ENCODE measurements at regions not wholly inside any gene's neighbourhood (a gene's known extent, or its start where the extent isn't known, plus 50 kb on each side); places are given as distances from the start of the nearest gene placed in this dataset.

DNA sequence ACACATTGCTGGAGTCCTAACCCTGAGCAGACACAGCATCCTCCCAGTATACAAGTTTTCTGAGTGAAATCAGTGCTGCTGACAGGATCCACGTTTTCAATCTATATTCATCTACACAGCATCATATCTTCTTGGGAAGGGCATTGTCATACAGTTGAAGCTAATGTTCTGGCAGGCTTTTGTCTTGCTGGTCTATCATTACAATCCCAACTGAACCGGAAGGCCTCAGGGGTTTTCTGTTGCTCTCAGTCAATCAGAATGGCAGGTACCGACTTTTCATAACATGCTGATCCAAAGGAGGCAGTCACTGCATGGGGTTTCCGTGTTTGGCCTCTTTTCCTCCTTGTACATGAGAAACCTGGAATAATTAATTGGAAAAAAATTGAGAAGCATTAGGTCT, 2118.8 kb upstream of the WWC1 start:
- no peak for DNase-seq (ENCODE audit: low read depth, low spot score)
- H3K4me3 ChIP-seq: no peak overlapping the region
- no peak overlapping the region for H3K27ac ChIP-seq
- no peaks in the 10 kb centered on the region for H3K36me3 ChIP-seq (ENCODE audit: insufficient read depth, low read length)
- no peaks in the 10 kb centered on the region for H3K9me3 ChIP-seq (ENCODE audit: low read depth, low read length)
- H3K9ac ChIP-seq (ENCODE audit: insufficient read length): no peak overlapping the region
- TF ChIP-seq POLR2AphosphoS5 (IDR thresholded peaks at IDR 0.05; ENCODE audit: borderline replicate concordance, low read depth, low read length) (no peak), FOXP2 (optimal IDR thresholded peaks at IDR 0.05; ENCODE audit: control extremely low read depth, extremely low read length, insufficient read depth) (no peak), EZH2 (IDR thresholded peaks at IDR 0.05) (no peak)

DNA sequence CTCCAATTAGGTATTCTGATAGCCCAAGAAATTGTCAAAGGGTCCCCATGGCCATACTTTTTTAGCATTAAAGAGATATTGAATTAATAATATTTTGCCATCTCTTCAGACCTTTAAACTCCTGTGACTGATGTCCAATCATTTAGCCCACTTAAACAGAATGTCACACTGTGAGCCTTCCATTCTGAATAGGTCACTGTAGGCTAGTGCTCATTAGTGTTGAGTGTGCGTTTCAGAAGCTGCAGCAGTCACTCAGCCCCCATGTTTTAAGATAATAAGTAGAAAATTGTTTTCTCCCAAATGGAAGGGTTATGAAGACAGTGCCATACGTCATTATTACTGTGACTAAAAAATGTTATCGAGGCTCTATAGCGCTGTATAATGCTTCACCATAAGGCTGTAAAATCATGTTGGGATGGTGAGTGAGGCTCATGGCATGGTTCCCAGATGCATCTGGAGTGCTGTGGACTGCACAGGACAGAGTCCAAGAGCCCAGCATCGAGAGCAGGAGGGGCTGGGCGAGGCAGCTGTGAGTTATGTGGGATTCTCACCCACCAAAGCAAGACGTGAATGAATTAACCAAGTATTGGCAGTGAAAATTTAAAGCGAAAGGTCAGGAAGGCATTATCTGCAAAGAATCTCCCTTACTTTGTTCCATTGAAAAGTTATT, 2112.9 kb upstream of the WWC1 start:
- no peak overlapping the region for H3K4me3 ChIP-seq
- no peak for DNase-seq (ENCODE audit: low read depth, low spot score)
- no peaks in the 10 kb centered on the region for H3K36me3 ChIP-seq (ENCODE audit: insufficient read depth, low read length)
- H3K9ac ChIP-seq (ENCODE audit: insufficient read length): no peak overlapping the region
- TF ChIP-seq EZH2 (IDR thresholded peaks at IDR 0.05): no peak
- TF ChIP-seq FOXP2 (optimal IDR thresholded peaks at IDR 0.05; ENCODE audit: control extremely low read depth, extremely low read length, insufficient read depth): no peak
- no peak for TF ChIP-seq POLR2AphosphoS5 (IDR thresholded peaks at IDR 0.05; ENCODE audit: borderline replicate concordance, low read depth, low read length)
- H3K27ac ChIP-seq: no peak overlapping the region
- H3K9me3 ChIP-seq (ENCODE audit: low read depth, low read length): no peaks in the 10 kb centered on the region

DNA sequence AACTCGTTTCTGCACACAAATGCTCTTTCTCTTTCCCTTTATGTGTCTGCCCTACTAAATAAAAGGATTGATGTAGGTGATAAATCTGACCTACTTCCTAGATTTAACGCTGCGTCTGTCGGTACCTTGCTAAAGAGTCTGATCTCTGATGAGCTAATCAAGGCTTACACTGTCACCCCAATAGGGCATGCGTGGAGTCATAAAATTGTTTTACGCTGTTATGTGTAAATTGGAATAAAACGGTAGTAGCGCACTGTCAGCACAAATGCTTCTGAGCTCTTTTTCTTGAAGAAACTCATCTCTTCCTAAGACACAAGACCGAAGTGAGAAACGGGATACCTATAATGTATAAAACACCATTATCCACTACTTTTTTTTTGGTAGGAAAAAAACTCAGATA, 2106.3 kb upstream of the WWC1 start:
- Histone ChIP-seq H3K36me3 (ENCODE audit: insufficient read depth, low read length) (no peaks in the 10 kb centered on the region), H3K4me3 (no peak overlapping the region), H3K27ac (no peak overlapping the region), H3K9me3 (ENCODE audit: low read depth, low read length) (no peaks in the 10 kb centered on the region), H3K9ac (ENCODE audit: insufficient read length) (no peak overlapping the region)
- DNase-seq (ENCODE audit: low read depth, low spot score): no peak
- TF ChIP-seq EZH2 (IDR thresholded peaks at IDR 0.05) (no peak), FOXP2 (optimal IDR thresholded peaks at IDR 0.05; ENCODE audit: control extremely low read depth, extremely low read length, insufficient read depth) (no peak), POLR2AphosphoS5 (IDR thresholded peaks at IDR 0.05; ENCODE audit: borderline replicate concordance, low read depth, low read length) (no peak)

DNA sequence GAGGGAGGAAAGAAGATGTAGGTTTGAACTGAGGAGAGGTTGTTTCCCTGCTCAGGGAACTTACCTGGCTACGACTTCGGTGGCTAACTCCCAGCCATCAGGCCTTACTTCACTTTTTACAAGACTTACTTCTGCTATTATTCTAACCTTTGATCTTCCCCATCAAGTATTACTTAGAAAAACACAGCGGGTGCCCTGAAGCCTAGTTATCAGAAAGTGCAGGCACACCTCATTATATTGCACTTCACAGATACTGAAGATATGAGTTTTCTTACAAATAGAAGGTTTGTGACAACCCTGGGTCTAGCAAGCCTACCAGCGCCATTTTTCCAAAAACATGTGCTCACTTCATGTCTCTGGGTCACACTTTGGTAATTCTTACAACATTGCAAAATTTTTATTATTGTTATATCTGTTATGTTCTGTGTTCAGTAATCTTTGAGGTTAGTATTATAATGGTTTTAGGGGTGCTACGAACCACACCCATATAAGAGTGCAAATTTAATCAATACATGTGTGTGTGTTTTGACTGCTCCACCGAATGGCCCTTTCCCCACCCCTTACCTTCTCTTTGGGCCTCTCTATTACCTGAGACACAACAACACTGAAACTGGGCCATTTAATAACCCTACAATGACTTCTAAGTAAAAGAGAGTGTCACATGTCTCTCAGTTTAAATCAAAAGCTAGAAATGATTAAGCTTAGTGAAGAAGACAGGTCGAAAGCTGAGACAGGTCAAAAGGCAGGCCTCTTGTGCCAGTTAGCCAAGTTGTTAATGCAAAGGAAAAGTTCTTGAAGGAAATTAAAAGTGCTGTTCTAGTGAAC, 2102.7 kb upstream of the WWC1 start:
- H3K4me3 ChIP-seq: no peak overlapping the region
- DNase-seq (ENCODE audit: low read depth, low spot score): no peak
- no peaks in the 10 kb centered on the region for H3K9me3 ChIP-seq (ENCODE audit: low read depth, low read length)
- TF ChIP-seq EZH2 (IDR thresholded peaks at IDR 0.05) (no peak), FOXP2 (optimal IDR thresholded peaks at IDR 0.05; ENCODE audit: control extremely low read depth, extremely low read length, insufficient read depth) (no peak), POLR2AphosphoS5 (IDR thresholded peaks at IDR 0.05; ENCODE audit: borderline replicate concordance, low read depth, low read length) (no peak)
- no peak overlapping the region for H3K27ac ChIP-seq
- H3K36me3 ChIP-seq (ENCODE audit: insufficient read depth, low read length): no peaks in the 10 kb centered on the region
- no peak overlapping the region for H3K9ac ChIP-seq (ENCODE audit: insufficient read length)

DNA sequence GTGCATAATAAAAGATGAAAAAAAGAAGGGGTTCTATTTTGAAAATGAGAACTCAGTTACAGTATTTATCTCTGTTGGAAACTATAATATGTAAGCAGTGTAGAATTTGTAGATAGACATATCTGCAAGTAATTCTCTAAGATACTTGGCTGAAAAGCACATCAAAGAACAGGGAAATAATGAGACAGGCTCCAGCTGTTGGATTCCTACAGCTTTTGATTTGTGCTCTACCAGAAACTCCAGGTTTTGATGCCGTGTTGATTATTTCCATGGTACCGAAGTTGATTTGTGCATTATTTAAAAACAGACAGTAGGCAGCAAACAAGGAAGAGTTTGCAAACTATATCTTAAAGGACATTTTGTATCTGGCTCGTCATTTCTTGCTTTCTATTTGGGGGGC, 2098.7 kb upstream of the WWC1 start:
- no peak for TF ChIP-seq EZH2 (IDR thresholded peaks at IDR 0.05)
- TF ChIP-seq FOXP2 (optimal IDR thresholded peaks at IDR 0.05; ENCODE audit: control extremely low read depth, extremely low read length, insufficient read depth): no peak
- TF ChIP-seq POLR2AphosphoS5 (IDR thresholded peaks at IDR 0.05; ENCODE audit: borderline replicate concordance, low read depth, low read length): no peak
- no peaks in the 10 kb centered on the region for H3K9me3 ChIP-seq (ENCODE audit: low read depth, low read length)
- H3K36me3 ChIP-seq (ENCODE audit: insufficient read depth, low read length): no peaks in the 10 kb centered on the region
- no peak for DNase-seq (ENCODE audit: low read depth, low spot score)
- H3K27ac ChIP-seq: no peak overlapping the region
- no peak overlapping the region for H3K4me3 ChIP-seq
- H3K9ac ChIP-seq (ENCODE audit: insufficient read length): no peak overlapping the region

DNA sequence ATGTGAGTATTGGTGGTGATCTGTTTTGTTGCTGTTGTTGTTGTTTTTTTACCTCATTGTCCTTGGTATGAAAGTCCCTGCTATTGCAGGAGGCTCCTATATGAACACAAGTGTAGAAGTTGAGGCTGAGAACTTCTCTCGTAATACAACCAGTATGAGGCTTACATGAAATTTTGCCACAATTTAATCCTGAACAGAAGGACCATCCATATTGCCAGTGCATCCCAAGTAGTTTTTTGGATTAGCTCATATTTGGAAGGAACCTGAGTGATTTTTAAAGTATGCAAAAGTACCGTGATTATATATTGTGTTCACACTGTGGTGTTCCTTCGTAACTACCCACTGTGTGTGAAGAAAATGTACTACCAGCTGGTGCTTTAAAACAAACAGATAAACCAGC, 2095.5 kb upstream of the WWC1 start:
- Histone ChIP-seq H3K27ac (no peak overlapping the region), H3K9ac (ENCODE audit: insufficient read length) (no peak overlapping the region), H3K4me3 (no peak overlapping the region), H3K9me3 (ENCODE audit: low read depth, low read length) (no peaks in the 10 kb centered on the region), H3K36me3 (ENCODE audit: insufficient read depth, low read length) (no peaks in the 10 kb centered on the region)
- no peak for TF ChIP-seq EZH2 (IDR thresholded peaks at IDR 0.05)
- TF ChIP-seq POLR2AphosphoS5 (IDR thresholded peaks at IDR 0.05; ENCODE audit: borderline replicate concordance, low read depth, low read length): no peak
- no peak for TF ChIP-seq FOXP2 (optimal IDR thresholded peaks at IDR 0.05; ENCODE audit: control extremely low read depth, extremely low read length, insufficient read depth)
- DNase-seq (ENCODE audit: low read depth, low spot score): no peak

DNA sequence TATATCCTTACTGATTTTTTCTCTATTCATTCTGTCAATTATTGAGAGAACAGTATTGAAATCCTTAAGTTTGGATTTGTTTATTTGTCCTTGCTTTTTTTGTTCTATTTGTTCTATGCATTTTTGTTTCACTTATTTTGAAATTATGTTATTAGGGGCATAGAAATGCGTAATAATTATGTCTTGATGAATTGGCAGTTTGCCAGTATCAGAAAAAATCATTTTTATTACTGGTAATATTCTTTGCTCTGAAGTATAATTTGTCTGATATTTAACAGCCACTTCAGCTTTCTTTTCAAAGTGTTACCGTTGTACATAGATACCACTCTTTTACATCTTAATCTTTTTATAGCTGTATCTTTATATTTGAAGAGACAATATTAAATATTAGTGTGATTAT, 2090.9 kb upstream of the WWC1 start:
- H3K27ac ChIP-seq: no peak overlapping the region
- H3K36me3 ChIP-seq (ENCODE audit: insufficient read depth, low read length): no peaks in the 10 kb centered on the region
- no peak overlapping the region for H3K4me3 ChIP-seq
- no peak overlapping the region for H3K9ac ChIP-seq (ENCODE audit: insufficient read length)
- DNase-seq (ENCODE audit: low read depth, low spot score): no peak
- no peaks in the 10 kb centered on the region for H3K9me3 ChIP-seq (ENCODE audit: low read depth, low read length)
- TF ChIP-seq FOXP2 (optimal IDR thresholded peaks at IDR 0.05; ENCODE audit: control extremely low read depth, extremely low read length, insufficient read depth): no peak
- no peak for TF ChIP-seq POLR2AphosphoS5 (IDR thresholded peaks at IDR 0.05; ENCODE audit: borderline replicate concordance, low read depth, low read length)
- TF ChIP-seq EZH2 (IDR thresholded peaks at IDR 0.05): no peak

DNA sequence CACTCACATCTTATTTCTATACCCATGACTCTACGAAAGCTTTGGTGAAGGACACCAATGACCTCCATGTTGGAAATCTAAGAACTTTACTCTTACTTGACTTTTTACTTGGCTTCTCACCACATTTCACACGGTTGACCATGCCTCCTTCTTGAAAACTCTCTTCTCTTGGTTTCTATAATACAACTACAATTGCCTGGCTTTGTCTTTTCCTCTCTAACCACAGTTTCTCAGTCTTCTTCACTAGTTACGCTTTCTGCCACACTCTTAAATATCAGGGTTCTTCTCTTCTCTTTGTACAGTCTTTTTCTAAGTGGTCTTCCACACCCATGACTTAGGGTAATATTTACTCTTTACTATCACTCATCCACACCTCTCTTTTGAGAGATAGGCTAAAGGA, 2079.8 kb upstream of the WWC1 start:
- no peak overlapping the region for H3K9ac ChIP-seq (ENCODE audit: insufficient read length)
- H3K36me3 ChIP-seq (ENCODE audit: insufficient read depth, low read length): no peaks in the 10 kb centered on the region
- no peak overlapping the region for H3K4me3 ChIP-seq
- TF ChIP-seq EZH2 (IDR thresholded peaks at IDR 0.05) (no peak), FOXP2 (optimal IDR thresholded peaks at IDR 0.05; ENCODE audit: control extremely low read depth, extremely low read length, insufficient read depth) (no peak), POLR2AphosphoS5 (IDR thresholded peaks at IDR 0.05; ENCODE audit: borderline replicate concordance, low read depth, low read length) (no peak)
- no peak for DNase-seq (ENCODE audit: low read depth, low spot score)
- H3K27ac ChIP-seq: no peak overlapping the region
- no peaks in the 10 kb centered on the region for H3K9me3 ChIP-seq (ENCODE audit: low read depth, low read length)
